ENCODE measurements at regions not wholly inside any gene's neighbourhood (a gene's known extent, or its start where the extent isn't known, plus 50 kb on each side); places are given as distances from the start of the nearest gene placed in this dataset.

GRCh38 chr6:27809939-27810767 is 102.0 kb downstream of the OR2B2 start (continued):
- TF ChIP-seq, protein P1, sequence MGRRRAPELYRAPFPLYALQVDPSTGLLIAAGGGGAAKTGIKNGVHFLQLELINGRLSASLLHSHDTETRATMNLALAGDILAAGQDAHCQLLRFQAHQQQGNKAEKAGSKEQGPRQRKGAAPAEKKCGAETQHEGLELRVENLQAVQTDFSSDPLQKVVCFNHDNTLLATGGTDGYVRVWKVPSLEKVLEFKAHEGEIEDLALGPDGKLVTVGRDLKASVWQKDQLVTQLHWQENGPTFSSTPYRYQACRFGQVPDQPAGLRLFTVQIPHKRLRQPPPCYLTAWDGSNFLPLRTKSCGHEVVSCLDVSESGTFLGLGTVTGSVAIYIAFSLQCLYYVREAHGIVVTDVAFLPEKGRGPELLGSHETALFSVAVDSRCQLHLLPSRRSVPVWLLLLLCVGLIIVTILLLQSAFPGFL (CRISPR knock-in tag; IDR thresholded peaks at IDR 0.05): peak; percentile 80; the same call in 1 of the 2 replicates
- TF ChIP-seq ZXDC (CRISPR knock-in tag; IDR thresholded peaks at IDR 0.05): peak; percentile 87
- TF ChIP-seq, protein P2, sequence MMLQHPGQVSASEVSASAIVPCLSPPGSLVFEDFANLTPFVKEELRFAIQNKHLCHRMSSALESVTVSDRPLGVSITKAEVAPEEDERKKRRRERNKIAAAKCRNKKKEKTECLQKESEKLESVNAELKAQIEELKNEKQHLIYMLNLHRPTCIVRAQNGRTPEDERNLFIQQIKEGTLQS (CRISPR knock-in tag; IDR thresholded peaks at IDR 0.05): peak; percentile 59
- 0 out of 2 replicates have a peak, but pooled peaks have one; percentile 22 for TF ChIP-seq ZNF556 (CRISPR knock-in tag; IDR thresholded peaks at IDR 0.05; ENCODE audit: borderline replicate concordance)
- no peak for TF ChIP-seq ZNF207 (IDR thresholded peaks at IDR 0.05; ENCODE audit: borderline replicate concordance)
- no peak for TF ChIP-seq KAT2B (IDR thresholded peaks at IDR 0.05; ENCODE audit: borderline replicate concordance, low read depth, low read length)
- TF ChIP-seq CEBPG (CRISPR knock-in tag; IDR thresholded peaks at IDR 0.05): no peak
- no peak for TF ChIP-seq MEF2D (CRISPR knock-in tag; IDR thresholded peaks at IDR 0.05)
- TF ChIP-seq ZNF160 (CRISPR knock-in tag; IDR thresholded peaks at IDR 0.05): peak; percentile 68; the same call in 1 of the 2 replicates
- TF ChIP-seq THYN1 (CRISPR knock-in tag; IDR thresholded peaks at IDR 0.05; ENCODE audit: borderline replicate concordance, low read depth): no peak
- peak; percentile 61; the same call in 1 of the 2 replicates for TF ChIP-seq ARNTL (CRISPR knock-in tag; IDR thresholded peaks at IDR 0.05)
- TF ChIP-seq, protein P3, sequence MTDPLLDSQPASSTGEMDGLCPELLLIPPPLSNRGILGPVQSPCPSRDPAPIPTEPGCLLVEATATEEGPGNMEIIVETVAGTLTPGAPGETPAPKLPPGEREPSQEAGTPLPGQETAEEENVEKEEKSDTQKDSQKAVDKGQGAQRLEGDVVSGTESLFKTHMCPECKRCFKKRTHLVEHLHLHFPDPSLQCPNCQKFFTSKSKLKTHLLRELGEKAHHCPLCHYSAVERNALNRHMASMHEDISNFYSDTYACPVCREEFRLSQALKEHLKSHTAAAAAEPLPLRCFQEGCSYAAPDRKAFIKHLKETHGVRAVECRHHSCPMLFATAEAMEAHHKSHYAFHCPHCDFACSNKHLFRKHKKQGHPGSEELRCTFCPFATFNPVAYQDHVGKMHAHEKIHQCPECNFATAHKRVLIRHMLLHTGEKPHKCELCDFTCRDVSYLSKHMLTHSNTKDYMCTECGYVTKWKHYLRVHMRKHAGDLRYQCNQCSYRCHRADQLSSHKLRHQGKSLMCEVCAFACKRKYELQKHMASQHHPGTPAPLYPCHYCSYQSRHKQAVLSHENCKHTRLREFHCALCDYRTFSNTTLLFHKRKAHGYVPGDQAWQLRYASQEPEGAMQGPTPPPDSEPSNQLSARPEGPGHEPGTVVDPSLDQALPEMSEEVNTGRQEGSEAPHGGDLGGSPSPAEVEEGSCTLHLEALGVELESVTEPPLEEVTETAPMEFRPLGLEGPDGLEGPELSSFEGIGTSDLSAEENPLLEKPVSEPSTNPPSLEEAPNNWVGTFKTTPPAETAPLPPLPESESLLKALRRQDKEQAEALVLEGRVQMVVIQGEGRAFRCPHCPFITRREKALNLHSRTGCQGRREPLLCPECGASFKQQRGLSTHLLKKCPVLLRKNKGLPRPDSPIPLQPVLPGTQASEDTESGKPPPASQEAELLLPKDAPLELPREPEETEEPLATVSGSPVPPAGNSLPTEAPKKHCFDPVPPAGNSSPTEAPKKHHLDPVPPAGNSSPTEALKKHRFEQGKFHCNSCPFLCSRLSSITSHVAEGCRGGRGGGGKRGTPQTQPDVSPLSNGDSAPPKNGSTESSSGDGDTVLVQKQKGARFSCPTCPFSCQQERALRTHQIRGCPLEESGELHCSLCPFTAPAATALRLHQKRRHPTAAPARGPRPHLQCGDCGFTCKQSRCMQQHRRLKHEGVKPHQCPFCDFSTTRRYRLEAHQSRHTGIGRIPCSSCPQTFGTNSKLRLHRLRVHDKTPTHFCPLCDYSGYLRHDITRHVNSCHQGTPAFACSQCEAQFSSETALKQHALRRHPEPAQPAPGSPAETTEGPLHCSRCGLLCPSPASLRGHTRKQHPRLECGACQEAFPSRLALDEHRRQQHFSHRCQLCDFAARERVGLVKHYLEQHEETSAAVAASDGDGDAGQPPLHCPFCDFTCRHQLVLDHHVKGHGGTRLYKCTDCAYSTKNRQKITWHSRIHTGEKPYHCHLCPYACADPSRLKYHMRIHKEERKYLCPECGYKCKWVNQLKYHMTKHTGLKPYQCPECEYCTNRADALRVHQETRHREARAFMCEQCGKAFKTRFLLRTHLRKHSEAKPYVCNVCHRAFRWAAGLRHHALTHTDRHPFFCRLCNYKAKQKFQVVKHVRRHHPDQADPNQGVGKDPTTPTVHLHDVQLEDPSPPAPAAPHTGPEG (CRISPR knock-in tag; IDR thresholded peaks at IDR 0.05): peak; percentile 84; the same call in 1 of the 2 replicates
- TF ChIP-seq, protein P4, sequence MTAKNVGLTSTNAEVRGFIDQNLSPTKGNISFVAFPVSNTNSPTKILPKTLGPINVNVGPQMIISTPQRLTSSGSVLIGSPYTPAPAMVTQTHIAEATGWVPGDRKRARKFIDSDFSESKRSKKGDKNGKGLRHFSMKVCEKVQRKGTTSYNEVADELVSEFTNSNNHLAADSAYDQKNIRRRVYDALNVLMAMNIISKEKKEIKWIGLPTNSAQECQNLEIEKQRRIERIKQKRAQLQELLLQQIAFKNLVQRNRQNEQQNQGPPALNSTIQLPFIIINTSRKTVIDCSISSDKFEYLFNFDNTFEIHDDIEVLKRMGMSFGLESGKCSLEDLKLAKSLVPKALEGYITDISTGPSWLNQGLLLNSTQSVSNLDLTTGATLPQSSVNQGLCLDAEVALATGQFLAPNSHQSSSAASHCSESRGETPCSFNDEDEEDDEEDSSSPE (CRISPR knock-in tag; IDR thresholded peaks at IDR 0.05): no peak; the same call in 1 of the 2 replicates
- peak; percentile 90 for TF ChIP-seq ARID2 (CRISPR knock-in tag; IDR thresholded peaks at IDR 0.05; ENCODE audit: borderline replicate concordance)
- no peak; the same call in 1 of the 2 replicates for TF ChIP-seq MBD4 (IDR thresholded peaks at IDR 0.05; ENCODE audit: borderline replicate concordance, low read length)
- no peak for TF ChIP-seq ZNF253 (CRISPR knock-in tag; IDR thresholded peaks at IDR 0.05; ENCODE audit: borderline replicate concordance)

Measured in HepG2 (cell line).